OCI-LY1 (cell line): ENCODE measurements at regions not wholly inside any gene's neighbourhood (a gene's known extent, or its start where the extent isn't known, plus 50 kb on each side); places are given as distances from the start of the nearest gene placed in this dataset.

Experiments
- H2AFZ ChIP-seq: fragments of 200-600 bp; sonication (generic), shearing (Covaris generic); 2 replicates; pipeline ENCODE4 v1.6.0; 2014; ENCODE audit warnings: antibody characterized with exemption, mild to moderate bottlenecking, low read length
- H3F3A ChIP-seq: fragments of 200-600 bp; sonication (generic), shearing (Covaris generic); 2 replicates; pipeline ENCODE4 v1.6.0; 2014; ENCODE audit warnings: mild to moderate bottlenecking, antibody characterized with exemption, low read length, moderate library complexity; ENCODE audit not compliant: insufficient read depth
- H3K27ac ChIP-seq: fragments of 200-600 bp; sonication (generic); 2 replicates; pipeline ENCODE4 v1.5.1; 2014; ENCODE audit warnings: low read length, mixed run types, mild to moderate bottlenecking, low read depth; ENCODE audit not compliant: poor library complexity, severe bottlenecking
- H3K27me3 ChIP-seq: fragments of 200-600 bp; sonication (generic); 2 replicates; pipeline ENCODE4 v1.6.0; 2014; ENCODE audit warnings: antibody characterized with exemption, mild to moderate bottlenecking, low read length, moderate library complexity; ENCODE audit not compliant: insufficient read depth
- H3K36me3 ChIP-seq: fragments of 200-600 bp; sonication (generic); 2 replicates; pipeline ENCODE4 v1.6.1; 2014; ENCODE audit warnings: mild to moderate bottlenecking, antibody characterized with exemption, low read length, moderate library complexity, mixed read lengths; ENCODE audit not compliant: insufficient read depth
- H3K4me1 ChIP-seq: fragments of 200-600 bp; sonication (generic); 2 replicates; pipeline ENCODE4 v1.5.1; 2014; ENCODE audit warnings: mild to moderate bottlenecking, low read length, moderate library complexity; ENCODE audit not compliant: insufficient read depth, severe bottlenecking
- H3K4me2 ChIP-seq: fragments of 200-600 bp; sonication (generic), shearing (Covaris generic); 2 replicates; pipeline ENCODE4 v1.6.1; 2014; ENCODE audit warnings: low read length
- H3K4me3 ChIP-seq: fragments of 200-600 bp; sonication (generic); 2 replicates; pipeline ENCODE4 v1.5.1; 2014; ENCODE audit warnings: low read length, low read depth, mild to moderate bottlenecking, mixed read lengths; ENCODE audit not compliant: poor library complexity, severe bottlenecking
- H3K79me2 ChIP-seq: fragments of 200-600 bp; shearing (Covaris generic); 2 replicates; pipeline ENCODE4 v1.6.1; 2016; ENCODE audit warnings: mixed run types, low read length, mixed read lengths; ENCODE audit not compliant: insufficient read depth
- H3K9ac ChIP-seq: fragments of 200-600 bp; sonication (generic), shearing (Covaris generic); 2 replicates; pipeline ENCODE4 v1.6.1; 2014; ENCODE audit warnings: mild to moderate bottlenecking, low read length, mixed read lengths
- H3K9me2 ChIP-seq: fragments of 200-600 bp; sonication (generic), shearing (Covaris generic); 2 replicates; pipeline ENCODE4 v1.6.1; 2014; ENCODE audit warnings: low read depth, mild to moderate bottlenecking, low read length, mixed read lengths
- H3K9me3 ChIP-seq: fragments of 200-600 bp; shearing (Covaris generic); 2 replicates; pipeline ENCODE4 v1.6.1; 2014; ENCODE audit warnings: low read length, mixed read lengths
- H4K20me1 ChIP-seq: fragments of 200-600 bp; sonication (generic), shearing (Covaris generic); 2 replicates; pipeline ENCODE4 v1.6.0; 2016; ENCODE audit warnings: mild to moderate bottlenecking, low read length; ENCODE audit not compliant: insufficient read depth
- EZH2 ChIP-seq: fragments of 200-600 bp; sonication (generic), shearing (Covaris generic); IDR thresholded peaks from 2 replicates; pipeline ENCODE4 v1.8.0; 2017; ENCODE audit warnings: borderline replicate concordance, mixed run types, mild to moderate bottlenecking, antibody characterized with exemption, low read length, moderate library complexity, mixed read lengths
- TF ChIP-seq, protein P1 (sequence below): fragments of 200-600 bp; sonication (generic), shearing (Covaris generic); IDR thresholded peaks from 2 replicates; pipeline ENCODE4 v1.5.1; 2017; ENCODE audit warnings: mild to moderate bottlenecking, antibody characterized with exemption, low read length, moderate library complexity, mixed read lengths

DNA sequence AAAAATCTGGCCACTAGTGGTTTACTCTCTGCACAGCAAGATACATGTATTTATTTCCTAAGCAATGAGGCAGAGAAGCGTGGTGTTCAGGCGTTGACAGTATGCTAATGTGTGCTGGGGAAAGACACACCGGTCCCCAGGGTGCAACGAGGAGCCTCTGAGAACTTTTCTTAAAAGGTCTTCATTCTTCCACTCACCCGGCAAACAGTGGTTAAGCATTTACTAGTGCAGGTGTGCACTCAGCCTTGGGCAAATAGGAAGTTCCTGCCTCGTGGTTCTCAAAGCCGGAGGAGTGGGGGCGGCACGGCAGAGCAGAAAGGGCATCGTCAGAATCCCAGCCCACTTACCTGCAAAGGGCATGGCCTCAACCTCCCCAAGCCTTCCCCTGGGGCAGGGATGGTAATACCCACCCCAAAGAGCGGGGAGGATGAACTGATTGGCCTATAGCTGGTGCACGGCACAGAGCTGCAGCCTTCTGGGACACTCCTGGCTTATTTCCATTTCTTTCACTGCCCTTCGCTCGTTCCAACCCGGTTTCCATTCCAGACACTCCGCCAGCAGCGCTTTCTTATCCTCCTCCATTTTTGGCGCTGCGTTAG, 184.3 kb upstream of the CTBP2 start:
- Histone ChIP-seq H3K4me1 (no peaks in the 10 kb centered on the region), H3K9me3 (no peaks in the 10 kb centered on the region), H3K4me3 (no peak overlapping the region), H3K4me2 (no peak overlapping the region), H3K9ac (no peak overlapping the region), H2AFZ (no peak overlapping the region), H3F3A (no peaks in the 10 kb centered on the region), H3K79me2 (no peaks in the 10 kb centered on the region), H4K20me1 (no peaks in the 10 kb centered on the region), H3K27me3 (no peaks in the 10 kb centered on the region), H3K9me2 (no peaks in the 10 kb centered on the region), H3K36me3 (no peaks in the 10 kb centered on the region), H3K27ac (no peak overlapping the region)
- TF ChIP-seq EZH2 = no peak
- TF ChIP-seq, protein P1, sequence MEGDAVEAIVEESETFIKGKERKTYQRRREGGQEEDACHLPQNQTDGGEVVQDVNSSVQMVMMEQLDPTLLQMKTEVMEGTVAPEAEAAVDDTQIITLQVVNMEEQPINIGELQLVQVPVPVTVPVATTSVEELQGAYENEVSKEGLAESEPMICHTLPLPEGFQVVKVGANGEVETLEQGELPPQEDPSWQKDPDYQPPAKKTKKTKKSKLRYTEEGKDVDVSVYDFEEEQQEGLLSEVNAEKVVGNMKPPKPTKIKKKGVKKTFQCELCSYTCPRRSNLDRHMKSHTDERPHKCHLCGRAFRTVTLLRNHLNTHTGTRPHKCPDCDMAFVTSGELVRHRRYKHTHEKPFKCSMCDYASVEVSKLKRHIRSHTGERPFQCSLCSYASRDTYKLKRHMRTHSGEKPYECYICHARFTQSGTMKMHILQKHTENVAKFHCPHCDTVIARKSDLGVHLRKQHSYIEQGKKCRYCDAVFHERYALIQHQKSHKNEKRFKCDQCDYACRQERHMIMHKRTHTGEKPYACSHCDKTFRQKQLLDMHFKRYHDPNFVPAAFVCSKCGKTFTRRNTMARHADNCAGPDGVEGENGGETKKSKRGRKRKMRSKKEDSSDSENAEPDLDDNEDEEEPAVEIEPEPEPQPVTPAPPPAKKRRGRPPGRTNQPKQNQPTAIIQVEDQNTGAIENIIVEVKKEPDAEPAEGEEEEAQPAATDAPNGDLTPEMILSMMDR = no peak

DNA sequence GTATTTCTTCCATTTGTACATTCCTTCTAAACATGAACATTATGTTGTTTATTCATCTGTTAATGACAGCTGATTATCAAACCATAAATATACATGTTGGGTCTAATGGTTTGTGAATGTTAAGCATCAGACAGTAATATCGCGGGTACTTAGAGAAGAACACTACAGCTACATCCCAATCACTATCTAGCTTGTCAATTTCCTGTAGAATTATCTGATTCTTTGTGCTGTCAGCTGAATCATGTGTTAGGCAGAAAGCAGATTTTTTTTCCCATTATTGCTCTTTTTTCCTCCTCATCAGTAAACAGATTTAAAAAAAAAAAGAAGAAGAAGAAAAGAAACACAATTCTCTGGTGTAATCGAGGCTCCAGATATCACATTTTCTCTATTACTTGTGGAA, 183.6 kb upstream of the CTBP2 start:
- TF ChIP-seq EZH2 = no peak
- TF ChIP-seq, protein P1 = no peak
- no peak overlapping the region for H2AFZ ChIP-seq
- H4K20me1 ChIP-seq = no peaks in the 10 kb centered on the region
- H3K4me1 ChIP-seq = no peaks in the 10 kb centered on the region
- no peaks in the 10 kb centered on the region for H3K27me3 ChIP-seq
- no peak overlapping the region for H3K27ac ChIP-seq
- H3K9ac ChIP-seq = no peak overlapping the region
- no peaks in the 10 kb centered on the region for H3F3A ChIP-seq
- no peak overlapping the region for H3K4me3 ChIP-seq
- H3K79me2 ChIP-seq = no peaks in the 10 kb centered on the region
- H3K9me3 ChIP-seq = no peaks in the 10 kb centered on the region
- H3K36me3 ChIP-seq = no peaks in the 10 kb centered on the region
- H3K9me2 ChIP-seq = no peaks in the 10 kb centered on the region
- H3K4me2 ChIP-seq = no peak overlapping the region

GRCh38 chr10:125343118-125343925, 183.0 kb upstream of the CTBP2 start:
- TF ChIP-seq EZH2 = no peak
- TF ChIP-seq, protein P1 = peak; percentile 55

More at GRCh38 chr10:125343118-125343925, 183.0 kb upstream of the CTBP2 start:
- Histone ChIP-seq H3K9me3 (no peaks in the 10 kb centered on the region), H3F3A (no peaks in the 10 kb centered on the region), H3K4me3 (no peak overlapping the region), H3K36me3 (no peaks in the 10 kb centered on the region), H4K20me1 (no peaks in the 10 kb centered on the region), H3K27me3 (no peaks in the 10 kb centered on the region), H3K27ac (no peak overlapping the region), H2AFZ (no peak overlapping the region), H3K9me2 (no peaks in the 10 kb centered on the region), H3K4me1 (no peaks in the 10 kb centered on the region), H3K9ac (no peak overlapping the region), H3K79me2 (no peaks in the 10 kb centered on the region), H3K4me2 (no peak overlapping the region)
